ENCODE measurements at regions not wholly inside any gene's neighbourhood (a gene's known extent, or its start where the extent isn't known, plus 50 kb on each side); places are given as distances from the start of the nearest gene placed in this dataset.

GRCh38 chr11:41578421-41579051, 119.1 kb upstream of the LRRC4C start:
- in situ Hi-C loops (cut with MboI; ENCODE audit: low sequenced_read_pairs in 4 of 4), result no loop called here
- ATAC-seq, result no peak
- no peaks in the 10 kb centered on the region for H3K4me1 ChIP-seq

GRCh38 chr11:41579546-41579945, 120.1 kb upstream of the LRRC4C start:
- Histone ChIP-seq H3K27me3 (no peaks in the 10 kb centered on the region), H3K36me3 (no peaks in the 10 kb centered on the region), H3K27ac (no peak overlapping the region), H3K4me1 (no peaks in the 10 kb centered on the region), H3K4me3 (no peak overlapping the region), H3K9me3 (no peaks in the 10 kb centered on the region)
- no peak for DNase-seq
- intact Hi-C loops (cut with DNase I; ENCODE audit: low total_unique reads), result no loop called here
- TF ChIP-seq CTCF (IDR thresholded peaks at IDR 0.05 in 4 of 5, conservative IDR thresholded peaks at IDR 0.05 in 1 of 5) (no peak), POLR2A (IDR thresholded peaks at IDR 0.05) (no peak)
- in situ Hi-C loops (cut with MboI; ENCODE audit: low sequenced_read_pairs in 4 of 4), result no loop called here
- ATAC-seq, result no peak

More at GRCh38 chr11:41578421-41579051, 119.1 kb upstream of the LRRC4C start:
- H3K4me3 ChIP-seq, result no peak overlapping the region
- no peak for DNase-seq
- no peaks in the 10 kb centered on the region for H3K27me3 ChIP-seq
- no peak for TF ChIP-seq POLR2A (IDR thresholded peaks at IDR 0.05)
- TF ChIP-seq CTCF (IDR thresholded peaks at IDR 0.05 in 4 of 5, conservative IDR thresholded peaks at IDR 0.05 in 1 of 5), result no peak
- no peaks in the 10 kb centered on the region for H3K36me3 ChIP-seq
- no peak overlapping the region for H3K27ac ChIP-seq
- H3K9me3 ChIP-seq, result no peaks in the 10 kb centered on the region
- intact Hi-C loops (cut with DNase I; ENCODE audit: low total_unique reads), result no loop called here

- TF ChIP-seq POLR2A (IDR thresholded peaks at IDR 0.05) (no peak), CTCF (IDR thresholded peaks at IDR 0.05 in 4 of 5, conservative IDR thresholded peaks at IDR 0.05 in 1 of 5) (no peak)
- Histone ChIP-seq H3K27ac (no peak overlapping the region), H3K36me3 (no peaks in the 10 kb centered on the region), H3K27me3 (no peaks in the 10 kb centered on the region), H3K4me3 (no peak overlapping the region), H3K9me3 (no peaks in the 10 kb centered on the region), H3K4me1 (no peaks in the 10 kb centered on the region)
- in situ Hi-C loops (cut with MboI; ENCODE audit: low sequenced_read_pairs in 4 of 4), result no loop called here
- no peak for ATAC-seq
- no peak for DNase-seq
- intact Hi-C loops (cut with DNase I; ENCODE audit: low total_unique reads), result no loop called here
These were observed 150.1 kb upstream of the LRRC4C start for GRCh38 chr11:41609511-41609910.

GRCh38 chr11:41612415-41612814, 153.0 kb upstream of the LRRC4C start:
- in situ Hi-C loops (cut with MboI; ENCODE audit: low sequenced_read_pairs in 4 of 4), result no loop called here
- H3K36me3 ChIP-seq, result no peaks in the 10 kb centered on the region
- DNase-seq, result no peak
- ATAC-seq, result no peak
- H3K4me3 ChIP-seq, result no peak overlapping the region
- intact Hi-C loops (cut with DNase I; ENCODE audit: low total_unique reads), result no loop called here
- H3K9me3 ChIP-seq, result no peaks in the 10 kb centered on the region
- no peaks in the 10 kb centered on the region for H3K27me3 ChIP-seq
- TF ChIP-seq CTCF (IDR thresholded peaks at IDR 0.05 in 4 of 5, conservative IDR thresholded peaks at IDR 0.05 in 1 of 5) (no peak), POLR2A (IDR thresholded peaks at IDR 0.05) (no peak)
- no peak overlapping the region for H3K27ac ChIP-seq
- H3K4me1 ChIP-seq, result no peaks in the 10 kb centered on the region

- H3K36me3 ChIP-seq, result no peaks in the 10 kb centered on the region
- no peak for TF ChIP-seq CTCF (IDR thresholded peaks at IDR 0.05 in 4 of 5, conservative IDR thresholded peaks at IDR 0.05 in 1 of 5)
- no peak for TF ChIP-seq POLR2A (IDR thresholded peaks at IDR 0.05)
- DNase-seq (no peak), ATAC-seq (no peak)
- in situ Hi-C loops (cut with MboI; ENCODE audit: low sequenced_read_pairs in 4 of 4) (no loop called here), intact Hi-C loops (cut with DNase I; ENCODE audit: low total_unique reads) (no loop called here)
- H3K9me3 ChIP-seq, result no peaks in the 10 kb centered on the region
- no peaks in the 10 kb centered on the region for H3K27me3 ChIP-seq
- no peak overlapping the region for H3K27ac ChIP-seq
- H3K4me3 ChIP-seq, result no peak overlapping the region
- no peaks in the 10 kb centered on the region for H3K4me1 ChIP-seq
These were observed 153.9 kb upstream of the LRRC4C start for GRCh38 chr11:41613326-41613725.
